ENCODE measurements at regions not wholly inside any gene's neighbourhood (a gene's known extent, or its start where the extent isn't known, plus 50 kb on each side); places are given as distances from the start of the nearest gene placed in this dataset.

GRCh38 chr10:34058845-34059614, 724.6 kb upstream of the NRP1 start:
- TF ChIP-seq CTCF (IDR thresholded peaks at IDR 0.05): no peak

GRCh38 chr10:34049887-34050286, 715.4 kb upstream of the NRP1 start:
- TF ChIP-seq CTCF (IDR thresholded peaks at IDR 0.05): no peak

- TF ChIP-seq CTCF (IDR thresholded peaks at IDR 0.05): no peak
Observed at GRCh38 chr10:34049469-34049868, 715.0 kb upstream of the NRP1 start.

- TF ChIP-seq CTCF (IDR thresholded peaks at IDR 0.05): no peak
Observed at GRCh38 chr10:34047389-34047788, 712.9 kb upstream of the NRP1 start.

GRCh38 chr10:34046506-34047034, 712.1 kb upstream of the NRP1 start:
- TF ChIP-seq CTCF (IDR thresholded peaks at IDR 0.05): no peak

GRCh38 chr10:34045571-34046190, 711.2 kb upstream of the NRP1 start:
- TF ChIP-seq CTCF (IDR thresholded peaks at IDR 0.05): no peak

GRCh38 chr10:34041871-34042270, 707.4 kb upstream of the NRP1 start:
- TF ChIP-seq CTCF (IDR thresholded peaks at IDR 0.05): no peak
